GM12891 (cell line): ENCODE measurements at regions not wholly inside any gene's neighbourhood (a gene's known extent, or its start where the extent isn't known, plus 50 kb on each side); places are given as distances from the start of the nearest gene placed in this dataset.

Experiments
- POLR2A ChIP-seq: IDR thresholded peaks from 2 replicates; pipeline ENCODE4 v1.6.1; 2011; ENCODE audit warnings: low read depth, low read length, control low read depth
- POLR2AphosphoS5 ChIP-seq: IDR thresholded peaks from 2 replicates; pipeline ENCODE4 v1.6.1; 2011; ENCODE audit warnings: low read depth, low read length, control low read depth
- TAF1 ChIP-seq: IDR thresholded peaks from 2 replicates; pipeline ENCODE4 v1.6.1; 2011; ENCODE audit warnings: low read depth, low read length, control low read depth

DNA sequence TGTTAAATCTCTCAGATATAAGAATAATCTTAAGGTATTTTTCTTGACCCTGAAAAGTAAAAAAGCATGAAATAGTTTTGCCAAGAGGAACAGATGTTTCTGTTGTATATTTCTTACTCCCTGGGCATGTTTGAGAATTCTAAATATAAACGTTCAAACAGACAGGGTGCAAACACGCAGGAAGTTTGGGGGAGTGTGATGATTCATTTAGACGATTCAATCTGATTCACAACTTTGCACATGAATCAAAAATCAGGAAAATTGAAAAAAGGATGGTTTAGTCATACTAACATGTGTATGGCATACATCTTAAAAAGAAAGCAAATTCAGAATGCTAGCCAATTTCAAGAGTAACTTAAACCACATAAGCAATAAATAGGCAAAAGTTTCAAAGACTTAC, 340.3 kb upstream of the GRID2 start:
- TF ChIP-seq TAF1 (no peak), POLR2A (no peak), POLR2AphosphoS5 (no peak)
